WI38 (cell line): ENCODE measurements at regions not wholly inside any gene's neighbourhood (a gene's known extent, or its start where the extent isn't known, plus 50 kb on each side); places are given as distances from the start of the nearest gene placed in this dataset.

Source experiments
- H3K4me3 ChIP-seq: 2 replicates; pipeline ENCODE4 v1.5.1; 2011; ENCODE audit warnings: low read depth, mild to moderate bottlenecking, control low read depth, low read length
- TF ChIP-seq, protein P1 (sequence below): IDR thresholded peaks from 2 replicates; pipeline ENCODE4 v1.5.1; 2012; ENCODE audit warnings: low read depth, mild to moderate bottlenecking, control low read depth, low read length

DNA sequence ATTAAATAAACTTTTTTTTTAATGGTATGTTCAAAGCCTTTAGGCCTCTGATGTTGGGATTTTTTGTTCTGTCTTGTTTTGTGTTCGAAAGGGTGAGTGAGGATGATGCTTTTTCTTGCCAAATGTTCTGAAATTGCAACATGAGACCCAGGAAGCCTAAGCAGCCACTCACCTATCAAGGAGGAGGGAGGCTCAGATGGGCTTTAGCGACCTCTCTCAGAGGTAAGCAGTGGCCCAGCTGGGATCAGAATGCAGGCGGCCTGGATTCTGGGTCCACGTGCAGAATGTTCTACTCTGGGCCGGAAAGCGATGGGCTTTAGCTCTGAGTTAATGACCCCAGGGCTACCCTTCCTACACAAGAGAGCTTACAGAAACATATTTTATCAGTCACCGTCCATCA, 386.6 kb downstream of the SOX9 start:
- H3K4me3 ChIP-seq: no peak overlapping the region
- TF ChIP-seq, protein P1, sequence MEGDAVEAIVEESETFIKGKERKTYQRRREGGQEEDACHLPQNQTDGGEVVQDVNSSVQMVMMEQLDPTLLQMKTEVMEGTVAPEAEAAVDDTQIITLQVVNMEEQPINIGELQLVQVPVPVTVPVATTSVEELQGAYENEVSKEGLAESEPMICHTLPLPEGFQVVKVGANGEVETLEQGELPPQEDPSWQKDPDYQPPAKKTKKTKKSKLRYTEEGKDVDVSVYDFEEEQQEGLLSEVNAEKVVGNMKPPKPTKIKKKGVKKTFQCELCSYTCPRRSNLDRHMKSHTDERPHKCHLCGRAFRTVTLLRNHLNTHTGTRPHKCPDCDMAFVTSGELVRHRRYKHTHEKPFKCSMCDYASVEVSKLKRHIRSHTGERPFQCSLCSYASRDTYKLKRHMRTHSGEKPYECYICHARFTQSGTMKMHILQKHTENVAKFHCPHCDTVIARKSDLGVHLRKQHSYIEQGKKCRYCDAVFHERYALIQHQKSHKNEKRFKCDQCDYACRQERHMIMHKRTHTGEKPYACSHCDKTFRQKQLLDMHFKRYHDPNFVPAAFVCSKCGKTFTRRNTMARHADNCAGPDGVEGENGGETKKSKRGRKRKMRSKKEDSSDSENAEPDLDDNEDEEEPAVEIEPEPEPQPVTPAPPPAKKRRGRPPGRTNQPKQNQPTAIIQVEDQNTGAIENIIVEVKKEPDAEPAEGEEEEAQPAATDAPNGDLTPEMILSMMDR: no peak

DNA sequence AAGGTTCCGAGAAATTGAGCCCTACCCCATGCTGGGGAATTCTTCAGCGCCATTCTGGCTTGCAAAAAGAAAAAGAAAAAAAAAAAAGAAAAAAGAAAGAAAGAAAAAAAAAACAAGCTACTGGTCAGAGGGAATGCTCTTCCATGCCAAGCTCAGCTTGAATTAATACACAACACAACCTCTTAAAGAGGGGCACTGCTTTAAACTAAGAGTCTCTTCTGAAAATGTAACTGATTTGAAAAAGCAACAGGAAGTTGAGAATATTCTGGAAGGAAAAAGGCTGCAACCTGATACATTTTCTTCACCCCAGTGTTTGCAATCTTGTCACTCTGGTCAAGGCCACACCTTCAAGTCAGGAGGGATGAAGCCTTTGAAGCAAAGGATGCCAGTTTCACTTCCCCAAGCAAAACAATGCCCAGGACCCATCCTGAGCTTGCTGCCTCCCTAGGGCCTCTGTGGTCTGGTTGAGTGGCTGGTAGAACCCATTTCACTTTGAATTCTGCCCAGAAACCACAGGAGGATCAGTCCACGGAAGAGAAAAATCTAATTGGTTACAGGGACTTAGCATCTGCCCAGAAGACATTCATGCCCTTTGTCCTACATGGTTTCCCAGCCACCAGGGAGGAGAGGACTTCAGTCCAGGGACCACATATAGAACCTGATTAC, 389.7 kb downstream of the SOX9 start:
- TF ChIP-seq, protein P1: no peak

DNA sequence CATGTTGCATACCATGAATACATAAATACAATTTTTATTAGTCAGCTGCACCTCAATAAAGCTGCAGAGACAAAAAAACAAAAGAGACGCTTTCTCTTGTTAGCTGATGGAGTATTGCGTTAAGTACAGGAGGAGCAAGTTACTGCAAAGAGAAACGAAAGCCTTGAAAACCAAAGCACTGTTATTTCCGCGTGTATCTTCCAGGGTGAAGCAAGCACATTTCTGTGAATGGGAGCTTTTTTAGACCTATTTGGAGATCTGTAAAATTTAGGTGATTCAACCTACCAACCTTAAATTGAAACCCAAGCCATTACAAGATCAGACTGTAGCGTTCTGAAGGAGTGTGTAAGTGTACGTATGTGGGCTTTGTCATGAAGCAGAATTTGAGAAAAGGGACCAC, 390.4 kb downstream of the SOX9 start:
- H3K4me3 ChIP-seq: no peak overlapping the region
- TF ChIP-seq, protein P1: no peak

More for the DNA sequence above, 389.7 kb downstream of the SOX9 start:
- no peak overlapping the region for H3K4me3 ChIP-seq

DNA sequence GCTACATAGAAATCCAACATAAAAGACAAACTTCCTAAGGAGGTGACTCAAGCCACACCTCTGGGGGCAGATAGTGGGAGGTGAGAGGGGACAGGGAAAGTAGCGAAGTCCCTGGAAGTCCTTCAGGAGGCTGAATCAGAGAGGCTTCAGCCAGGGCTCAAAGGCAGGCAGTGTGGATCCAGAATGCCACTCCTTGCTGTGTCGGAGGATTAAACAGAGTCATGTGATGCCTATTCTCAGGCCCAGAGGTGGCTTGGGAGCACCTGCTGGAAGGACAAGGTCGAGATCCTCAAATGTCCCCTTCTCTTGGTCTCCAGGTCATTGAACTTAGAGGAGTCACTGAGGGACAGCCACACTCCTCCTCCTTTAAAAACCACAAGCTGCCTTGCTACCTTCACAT, 391.1 kb downstream of the SOX9 start:
- TF ChIP-seq, protein P1: no peak
- H3K4me3 ChIP-seq: no peak overlapping the region

DNA sequence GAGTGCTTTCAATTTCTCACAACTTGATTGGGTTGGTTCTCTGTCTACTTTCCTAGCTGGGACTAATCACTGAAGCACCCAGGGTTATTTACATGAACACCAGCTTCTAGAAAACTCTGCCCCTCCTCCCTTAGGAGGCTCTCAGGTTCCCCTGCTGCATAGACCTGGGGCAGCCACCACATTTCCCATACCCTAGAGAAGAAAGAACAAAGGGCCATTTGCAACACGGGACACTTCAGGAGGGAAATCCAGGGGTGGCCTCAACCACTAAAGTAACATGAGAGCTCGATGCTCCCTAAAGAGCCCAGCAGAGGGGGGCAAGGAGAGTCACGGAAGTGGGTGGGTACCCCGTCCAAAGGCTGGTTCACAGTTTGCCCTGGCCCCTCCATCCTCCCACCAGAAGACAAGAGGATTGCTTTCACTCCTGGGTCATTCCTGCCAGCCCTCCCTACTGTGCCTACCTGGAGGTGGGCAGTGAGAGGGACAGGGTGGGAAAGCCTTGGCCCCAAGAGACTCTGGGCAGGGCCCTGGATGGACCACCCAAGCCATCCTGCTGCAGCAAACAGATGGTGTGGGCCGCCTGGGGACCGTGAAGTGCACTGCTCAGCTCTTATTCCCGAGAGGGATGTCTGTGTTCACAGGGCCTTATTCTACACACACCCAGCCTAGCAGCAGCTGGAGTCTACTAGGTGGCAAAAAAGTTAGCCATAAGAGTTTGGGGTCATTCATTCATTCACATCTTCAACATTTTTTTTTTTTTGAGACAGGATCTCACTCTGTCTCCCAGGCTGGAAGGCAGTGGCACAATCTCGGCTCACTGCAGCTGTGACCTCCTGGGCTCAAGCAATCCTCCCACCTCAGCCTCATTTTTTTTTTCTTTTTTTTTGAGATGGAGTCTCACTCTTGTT, 392.1 kb downstream of the SOX9 start:
- H3K4me3 ChIP-seq: no peak overlapping the region
- TF ChIP-seq, protein P1: no peak

DNA sequence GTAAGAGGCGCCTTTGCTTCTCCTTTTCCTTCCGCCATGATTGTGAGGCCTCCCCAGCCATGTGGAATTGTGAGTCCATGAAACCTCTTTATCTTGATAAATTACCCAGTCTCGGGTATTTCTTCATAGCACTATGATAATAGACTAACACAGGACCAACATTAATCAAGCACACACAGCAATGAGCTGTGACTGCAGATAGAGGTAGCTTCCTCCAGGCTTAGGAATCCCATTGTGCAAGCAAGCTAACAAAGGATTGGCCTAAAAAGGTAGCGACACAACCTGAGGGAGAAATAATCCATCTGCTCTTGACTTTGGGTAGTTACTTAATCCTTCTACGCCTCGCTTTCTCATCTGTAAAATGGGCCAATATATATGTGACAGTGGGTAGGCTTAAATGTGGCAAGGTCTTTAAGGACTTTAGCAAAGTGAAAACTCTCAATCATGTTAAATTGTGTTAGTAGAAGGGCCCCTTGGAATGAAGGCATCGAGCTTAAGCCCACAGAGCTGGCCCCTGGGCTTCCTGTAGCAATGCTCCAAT, 393.6 kb downstream of the SOX9 start:
- no peak overlapping the region for H3K4me3 ChIP-seq
- TF ChIP-seq, protein P1: no peak

DNA sequence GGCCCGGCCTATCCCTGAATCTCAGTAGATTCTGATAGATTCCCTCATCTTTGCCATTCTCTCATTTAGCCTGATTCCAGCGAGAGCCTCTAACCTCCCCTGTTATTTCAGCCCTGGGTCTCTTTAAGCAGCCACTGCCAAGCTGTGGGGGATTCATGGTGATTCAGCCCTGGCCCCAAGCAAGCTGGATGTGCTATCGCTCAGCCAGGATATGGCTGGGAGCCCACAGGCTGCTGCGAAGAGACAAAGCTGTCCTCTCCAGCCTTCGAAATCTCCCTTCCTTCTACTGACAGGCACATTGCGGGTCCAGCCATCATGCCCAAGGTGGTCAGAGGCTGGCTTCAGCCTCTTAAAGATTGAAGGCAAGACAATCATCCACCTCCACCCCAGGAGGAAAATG, 394.1 kb downstream of the SOX9 start:
- no peak overlapping the region for H3K4me3 ChIP-seq
- TF ChIP-seq, protein P1: no peak
